Kasumi-1 (cell line): ENCODE measurements at regions not wholly inside any gene's neighbourhood (a gene's known extent, or its start where the extent isn't known, plus 50 kb on each side); places are given as distances from the start of the nearest gene placed in this dataset.
"Not testable (repeated sequence)": the region's sequence is repeated elsewhere in the genome, so short reads cannot be mapped to it uniquely, and the experiment has no call there.

Source experiments
- DNase-seq, 2 experiments: peaks; one replicate each; lab custom pipeline; 2025; lab: John Stamatoyannopoulos, UW

- no peak for DNase-seq
Measured at GRCh38 chr1:101370488-101370887, 133.7 kb downstream of the S1PR1 start.

GRCh38 chr1:101371259-101371658 lies 134.4 kb downstream of the S1PR1 start:
- no peak for DNase-seq

GRCh38 chr1:101373570-101373969 lies 136.8 kb downstream of the S1PR1 start:
- no peak for DNase-seq

GRCh38 chr1:101375448-101375847 lies 138.6 kb downstream of the S1PR1 start:
- DNase-seq, result not testable (repeated sequence)

- no peak for DNase-seq
Measured at GRCh38 chr1:101376121-101377083, 139.6 kb downstream of the S1PR1 start.

GRCh38 chr1:101377084-101377835 lies 140.4 kb downstream of the S1PR1 start:
- no peak for DNase-seq

- DNase-seq, result no peak
Measured at GRCh38 chr1:101379037-101379436, 142.2 kb downstream of the S1PR1 start.

- DNase-seq, result no peak
Measured at GRCh38 chr1:101379950-101380349, 143.1 kb downstream of the S1PR1 start.

GRCh38 chr1:101382135-101382534 lies 145.3 kb downstream of the S1PR1 start:
- no peak for DNase-seq

- no peak for DNase-seq
Measured at GRCh38 chr1:101388904-101389546, 152.2 kb downstream of the S1PR1 start.

- DNase-seq, result no peak
Measured at GRCh38 chr1:101389547-101389929, 152.7 kb downstream of the S1PR1 start.

- no peak for DNase-seq
Measured at GRCh38 chr1:101392552-101392951, 155.7 kb downstream of the S1PR1 start.

GRCh38 chr1:101394041-101394440 lies 157.2 kb downstream of the S1PR1 start:
- DNase-seq, result no peak

GRCh38 chr1:101399222-101399621 lies 162.4 kb downstream of the S1PR1 start:
- DNase-seq, result no peak

GRCh38 chr1:101406271-101406670 lies 169.5 kb downstream of the S1PR1 start:
- DNase-seq, result no peak

- no peak for DNase-seq
Measured at GRCh38 chr1:101406681-101407080, 169.9 kb downstream of the S1PR1 start.

- peak; percentile 12 to 37 for DNase-seq
Measured at GRCh38 chr1:101407505-101408211, 170.8 kb downstream of the S1PR1 start.

GRCh38 chr1:101408212-101409042 lies 171.6 kb downstream of the S1PR1 start:
- DNase-seq, result no peak

- no peak for DNase-seq
Measured at GRCh38 chr1:101409102-101409501, 172.3 kb downstream of the S1PR1 start.

- peak in 1 of 2 experiments; percentile 4 for DNase-seq
Measured at GRCh38 chr1:101410048-101410878, 173.4 kb downstream of the S1PR1 start.
